GM23338 (cell line): ENCODE measurements at regions not wholly inside any gene's neighbourhood (a gene's known extent, or its start where the extent isn't known, plus 50 kb on each side); places are given as distances from the start of the nearest gene placed in this dataset.

ENCODE experiments used
- ATAC-seq: fragments of 200-7000 bp; cut with Tn5 transposase; 3 replicates; pipeline ENCODE4 v1.9.1; 2020
- DNase-seq: peaks from one replicate; pipeline ENCODE4 v3.0.0-alpha.2; 2015; ENCODE audit warnings: low spot score
- H2AFZ ChIP-seq: fragments of 200-600 bp; sonication (generic); 2 replicates; pipeline ENCODE4 v1.8.0; 2016; ENCODE audit warnings: antibody characterized with exemption, mild to moderate bottlenecking, moderate library complexity
- H3F3A ChIP-seq: fragments of 200-600 bp; sonication (generic); replicated peaks from 2 replicates; pipeline ENCODE4 v1.8.0; 2017; ENCODE audit warnings: antibody characterized with exemption, mixed run types, low read depth
- H3K27ac ChIP-seq: fragments of 200-600 bp; sonication (generic); 2 replicates; pipeline ENCODE4 v1.6.1; 2016; ENCODE audit warnings: low read depth
- H3K27me3 ChIP-seq: fragments of 200-600 bp; sonication (generic); 2 replicates; pipeline ENCODE4 v1.8.0; 2016; ENCODE audit warnings: mild to moderate bottlenecking, mixed run types, moderate library complexity; ENCODE audit not compliant: insufficient read depth
- H3K36me3 ChIP-seq: fragments of 200-600 bp; sonication (generic); 2 replicates; pipeline ENCODE4 v1.8.0; 2016; ENCODE audit warnings: mild to moderate bottlenecking; ENCODE audit not compliant: insufficient read depth
- H3K4me1 ChIP-seq: fragments of 200-600 bp; sonication (generic); 2 replicates; pipeline ENCODE4 v1.8.0; 2016; ENCODE audit warnings: mild to moderate bottlenecking, moderate library complexity; ENCODE audit not compliant: insufficient read depth
- H3K4me2 ChIP-seq: fragments of 200-600 bp; sonication (generic); 2 replicates; pipeline ENCODE4 v1.7.1; 2017; ENCODE audit warnings: mixed run types
- H3K4me3 ChIP-seq: fragments of 200-600 bp; sonication (generic); 2 replicates; pipeline ENCODE4 v1.6.1; 2016; ENCODE audit warnings: mixed run types
- H3K79me2 ChIP-seq: fragments of 200-600 bp; sonication (generic); replicated peaks from 2 replicates; pipeline ENCODE4 v1.8.0; 2017; ENCODE audit warnings: mild to moderate bottlenecking; ENCODE audit not compliant: insufficient read depth
- H3K9me2 ChIP-seq: fragments of 200-600 bp; sonication (generic); 2 replicates; pipeline ENCODE4 v1.8.0; 2017; ENCODE audit not compliant: insufficient read depth
- H4K20me1 ChIP-seq: fragments of 200-600 bp; sonication (generic); replicated peaks from 2 replicates; pipeline ENCODE4 v1.8.0; 2017; ENCODE audit warnings: mild to moderate bottlenecking; ENCODE audit not compliant: insufficient read depth
- H3K27ac Mint-ChIP-seq: 2 replicates; pipeline ENCODE4 v1.8.0; 2020; ENCODE audit warnings: inconsistent platforms, mild to moderate bottlenecking, moderate library complexity, mixed read lengths
- H3K27me3 Mint-ChIP-seq: 3 replicates; pipeline ENCODE4 v1.8.0; 2022; ENCODE audit warnings: low read depth, mild to moderate bottlenecking, moderate library complexity, mixed read lengths, inconsistent platforms; ENCODE audit not compliant: insufficient read depth, poor library complexity
- H3K36me3 Mint-ChIP-seq: 3 replicates; pipeline ENCODE4 v1.8.0; 2021; ENCODE audit warnings: low read depth, mild to moderate bottlenecking, inconsistent platforms, moderate library complexity, mixed read lengths
- H3K4me1 Mint-ChIP-seq: 3 replicates; pipeline ENCODE4 v1.8.0; 2020; ENCODE audit warnings: mild to moderate bottlenecking, inconsistent platforms, mixed read lengths
- H3K4me3 Mint-ChIP-seq: 3 replicates; pipeline ENCODE4 v1.8.0; 2021; ENCODE audit warnings: moderate library complexity, mild to moderate bottlenecking, inconsistent platforms, mixed read lengths
- H3K9me3 Mint-ChIP-seq: 3 replicates; pipeline ENCODE4 v1.8.0; 2020; ENCODE audit warnings: moderate library complexity, mild to moderate bottlenecking, inconsistent platforms, mixed read lengths
- CREB1 ChIP-seq: fragments of 250-450 bp; sonication (Bioruptor Pico); IDR thresholded peaks from 2 replicates; pipeline ENCODE4 v1.5.0; 2020; ENCODE audit warnings: low read depth, mild to moderate bottlenecking, moderate library complexity
- CTCF ChIP-seq, 2 experiments: fragments of 200-600 bp in 1 of 2; sonication (generic) in 1 of 2; conservative IDR thresholded peaks; 2 replicates each; pipeline versions ENCODE4 v1.5.1 to v1.6.1; 2016 to 2017; ENCODE audit warnings: antibody characterized with exemption in 2 of 2, low read depth in 2 of 2, mild to moderate bottlenecking in 2 of 2, moderate library complexity in 1 of 2
- ETS1 ChIP-seq: IDR thresholded peaks from 2 replicates; pipeline ENCODE4 v1.6.1; 2016; ENCODE audit warnings: antibody characterized with exemption
- EZH2 ChIP-seq: fragments of 200-600 bp; sonication (generic); IDR thresholded peaks from one replicate; pipeline ENCODE4 v1.8.0; 2017; ENCODE audit warnings: antibody characterized with exemption, mild to moderate bottlenecking, low read depth; ENCODE audit not compliant: unreplicated experiment
- EZH2phosphoT487 ChIP-seq: fragments of 200-600 bp; sonication (generic); IDR thresholded peaks from one replicate; pipeline ENCODE4 v1.8.1; 2018; ENCODE audit warnings: antibody characterized with exemption; ENCODE audit not compliant: unreplicated experiment
- JUNB ChIP-seq: IDR thresholded peaks from one replicate; pipeline ENCODE4 v1.6.1; 2016; ENCODE audit warnings: antibody characterized with exemption; ENCODE audit not compliant: unreplicated experiment
- NANOG ChIP-seq: IDR thresholded peaks from 2 replicates; pipeline ENCODE4 v1.6.1; 2016; ENCODE audit warnings: antibody characterized with exemption, borderline replicate concordance
- POLR2AphosphoS5 ChIP-seq: IDR thresholded peaks from 2 replicates; pipeline ENCODE4 v1.6.1; 2016; ENCODE audit warnings: antibody characterized with exemption, low read depth
- REST ChIP-seq: IDR thresholded peaks from one replicate; pipeline ENCODE4 v1.6.1; 2018; ENCODE audit warnings: antibody characterized with exemption; ENCODE audit not compliant: unreplicated experiment
- STAT1 ChIP-seq: IDR thresholded peaks from one replicate; pipeline ENCODE4 v1.6.1; 2016; ENCODE audit warnings: antibody characterized with exemption; ENCODE audit not compliant: unreplicated experiment
- ZNF114 ChIP-seq: fragments of 250-450 bp; sonication (Bioruptor Pico); IDR thresholded peaks from 2 replicates; pipeline ENCODE4 v1.5.0; 2020; ENCODE audit warnings: mild to moderate bottlenecking, moderate library complexity
- ZNF331 ChIP-seq: fragments of 250-450 bp; sonication (Bioruptor Pico); IDR thresholded peaks from 2 replicates; pipeline ENCODE4 v1.5.0; 2020; ENCODE audit warnings: low read depth, mild to moderate bottlenecking, moderate library complexity
- ZNF462 ChIP-seq: fragments of 250-450 bp; sonication (Bioruptor Pico); IDR thresholded peaks from 2 replicates; pipeline ENCODE4 v1.5.0; 2020; ENCODE audit warnings: mild to moderate bottlenecking, moderate library complexity

GRCh38 chr1:99397863-99398262, 133.6 kb downstream of the PLPPR4 start:
- Mint-ChIP-seq H3K4me3 (no peak overlapping the region), H3K9me3 (no peaks in the 10 kb centered on the region; the same call in 1 of the 3 replicates), H3K27ac (no peak overlapping the region), H3K4me1 (no peaks in the 10 kb centered on the region), H3K36me3 (no peaks in the 10 kb centered on the region), H3K27me3 (no peaks in the 10 kb centered on the region)
- Histone ChIP-seq H3F3A (no peaks in the 10 kb centered on the region), H4K20me1 (no peaks in the 10 kb centered on the region), H3K27me3 (no peaks in the 10 kb centered on the region), H3K36me3 (no peaks in the 10 kb centered on the region; the same call in 1 of the 2 replicates), H3K4me3 (no peak overlapping the region), H3K27ac (no peak overlapping the region), H3K4me2 (no peak overlapping the region), H2AFZ (no peak overlapping the region), H3K79me2 (no peaks in the 10 kb centered on the region), H3K9me2 (no peaks in the 10 kb centered on the region), H3K4me1 (no peaks in the 10 kb centered on the region)
- TF ChIP-seq CTCF (conservative IDR thresholded peaks at IDR 0.05; ENCODE audit: low read depth in 2 of 2), result no peak
- no peak for TF ChIP-seq NANOG
- TF ChIP-seq ZNF462 (CRISPR knock-in tag), result no peak
- no peak for TF ChIP-seq STAT1
- TF ChIP-seq REST, result no peak
- no peak for TF ChIP-seq ZNF331 (CRISPR knock-in tag)
- no peak for TF ChIP-seq EZH2
- no peak for TF ChIP-seq JUNB
- TF ChIP-seq EZH2phosphoT487, result no peak
- no peak for TF ChIP-seq CREB1 (CRISPR knock-in tag)
- TF ChIP-seq ZNF114 (CRISPR knock-in tag), result no peak
- no peak for TF ChIP-seq POLR2AphosphoS5
- TF ChIP-seq ETS1, result no peak
- no peak for DNase-seq
- ATAC-seq, result no peak
